ENCODE measurements at regions not wholly inside any gene's neighbourhood (a gene's known extent, or its start where the extent isn't known, plus 50 kb on each side); places are given as distances from the start of the nearest gene placed in this dataset.

DNA sequence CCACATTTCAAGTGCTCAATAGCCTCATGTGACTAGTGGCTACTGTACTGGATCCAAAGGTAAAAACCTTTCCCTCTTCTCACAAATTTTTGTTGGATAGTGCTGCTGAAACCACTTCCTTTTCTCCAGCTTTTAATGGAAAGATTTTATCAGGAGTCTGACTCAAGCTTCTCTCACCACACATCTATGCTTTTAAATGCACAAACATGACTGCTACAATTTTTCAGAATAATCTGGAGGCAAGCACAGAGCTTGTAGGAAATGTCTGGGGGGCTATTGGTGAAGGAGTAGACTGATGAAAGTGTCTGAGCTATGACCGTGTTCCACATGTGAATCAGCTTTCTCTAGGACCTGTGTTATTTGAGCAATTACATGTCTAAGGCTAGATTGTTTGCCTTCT lies 101.1 kb upstream of the FAT3 start:
- Histone ChIP-seq H3K4me1 (ENCODE audit: insufficient read depth, low read length, poor library complexity, severe bottlenecking) (no peaks in the 10 kb centered on the region), H3K9me3 (ENCODE audit: low read depth, low read length, poor library complexity, severe bottlenecking) (no peaks in the 10 kb centered on the region), H3K36me3 (ENCODE audit: insufficient read depth, low read length, poor library complexity, severe bottlenecking) (no peaks in the 10 kb centered on the region), H3K27me3 (replicated peaks; ENCODE audit: insufficient read depth, low read depth, low read length, poor library complexity) (no peaks in the 10 kb centered on the region), H3K27ac (ENCODE audit: low read depth, low read length, poor library complexity, severe bottlenecking) (no peak overlapping the region), H3K4me3 (ENCODE audit: low read depth, low read length, poor library complexity, severe bottlenecking) (no peak overlapping the region)
- POLR2A ChIA-PET (ENCODE audit: low non-redundant PET): no interaction called here
- DNase-seq (ENCODE audit: low spot score): no peak
- TF ChIP-seq EZH2 (IDR thresholded peaks at IDR 0.05; ENCODE audit: borderline replicate concordance, low read depth, low read length, poor library complexity, severe bottlenecking): no peak
- TF ChIP-seq, protein P1, sequence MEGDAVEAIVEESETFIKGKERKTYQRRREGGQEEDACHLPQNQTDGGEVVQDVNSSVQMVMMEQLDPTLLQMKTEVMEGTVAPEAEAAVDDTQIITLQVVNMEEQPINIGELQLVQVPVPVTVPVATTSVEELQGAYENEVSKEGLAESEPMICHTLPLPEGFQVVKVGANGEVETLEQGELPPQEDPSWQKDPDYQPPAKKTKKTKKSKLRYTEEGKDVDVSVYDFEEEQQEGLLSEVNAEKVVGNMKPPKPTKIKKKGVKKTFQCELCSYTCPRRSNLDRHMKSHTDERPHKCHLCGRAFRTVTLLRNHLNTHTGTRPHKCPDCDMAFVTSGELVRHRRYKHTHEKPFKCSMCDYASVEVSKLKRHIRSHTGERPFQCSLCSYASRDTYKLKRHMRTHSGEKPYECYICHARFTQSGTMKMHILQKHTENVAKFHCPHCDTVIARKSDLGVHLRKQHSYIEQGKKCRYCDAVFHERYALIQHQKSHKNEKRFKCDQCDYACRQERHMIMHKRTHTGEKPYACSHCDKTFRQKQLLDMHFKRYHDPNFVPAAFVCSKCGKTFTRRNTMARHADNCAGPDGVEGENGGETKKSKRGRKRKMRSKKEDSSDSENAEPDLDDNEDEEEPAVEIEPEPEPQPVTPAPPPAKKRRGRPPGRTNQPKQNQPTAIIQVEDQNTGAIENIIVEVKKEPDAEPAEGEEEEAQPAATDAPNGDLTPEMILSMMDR (conservative IDR thresholded peaks at IDR 0.05; ENCODE audit: low read depth, low read length): no peak
- CTCF ChIA-PET: no interaction called here
- intact Hi-C loops (cut with micrococcal nuclease; ENCODE audit: unreplicated experiment): no loop called here
- BruUV-seq (replicated peaks): no TSS peak

DNA sequence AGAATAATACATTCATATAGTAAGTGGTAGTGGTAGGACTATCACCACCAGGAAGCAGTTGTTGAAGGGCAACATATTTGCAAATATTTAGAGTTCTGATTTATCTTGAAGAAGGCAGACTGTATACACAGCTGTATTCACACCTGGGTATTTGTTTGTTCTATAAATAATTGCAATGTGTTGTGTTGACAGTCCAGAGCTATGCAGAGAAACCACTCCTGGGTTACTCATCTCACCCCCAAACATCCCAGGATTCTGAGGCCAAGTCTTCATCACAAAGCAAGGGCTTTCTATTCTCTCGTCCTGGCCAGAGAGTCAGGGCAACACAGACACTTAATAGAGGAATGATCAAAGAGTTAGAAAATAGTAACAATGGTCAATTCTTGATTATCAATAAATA lies 102.1 kb upstream of the FAT3 start:
- intact Hi-C loops (cut with micrococcal nuclease; ENCODE audit: unreplicated experiment): no loop called here
- no TSS peak for BruUV-seq (replicated peaks)
- Histone ChIP-seq H3K36me3 (ENCODE audit: insufficient read depth, low read length, poor library complexity, severe bottlenecking) (no peaks in the 10 kb centered on the region), H3K9me3 (ENCODE audit: low read depth, low read length, poor library complexity, severe bottlenecking) (no peaks in the 10 kb centered on the region), H3K27me3 (replicated peaks; ENCODE audit: insufficient read depth, low read depth, low read length, poor library complexity) (no peaks in the 10 kb centered on the region), H3K27ac (ENCODE audit: low read depth, low read length, poor library complexity, severe bottlenecking) (no peak overlapping the region), H3K4me3 (ENCODE audit: low read depth, low read length, poor library complexity, severe bottlenecking) (no peak overlapping the region), H3K4me1 (ENCODE audit: insufficient read depth, low read length, poor library complexity, severe bottlenecking) (no peaks in the 10 kb centered on the region)
- no peak for DNase-seq (ENCODE audit: low spot score)
- TF ChIP-seq EZH2 (IDR thresholded peaks at IDR 0.05; ENCODE audit: borderline replicate concordance, low read depth, low read length, poor library complexity, severe bottlenecking): no peak
- TF ChIP-seq, protein P1 (conservative IDR thresholded peaks at IDR 0.05; ENCODE audit: low read depth, low read length): no peak
- POLR2A ChIA-PET (ENCODE audit: low non-redundant PET): interaction anchor here (0.6 kb wide), 1 partner anchor 17 kb away, joined by 4 read pairs; no protein-coding TSS in a partner anchor
- CTCF ChIA-PET: no interaction called here

DNA sequence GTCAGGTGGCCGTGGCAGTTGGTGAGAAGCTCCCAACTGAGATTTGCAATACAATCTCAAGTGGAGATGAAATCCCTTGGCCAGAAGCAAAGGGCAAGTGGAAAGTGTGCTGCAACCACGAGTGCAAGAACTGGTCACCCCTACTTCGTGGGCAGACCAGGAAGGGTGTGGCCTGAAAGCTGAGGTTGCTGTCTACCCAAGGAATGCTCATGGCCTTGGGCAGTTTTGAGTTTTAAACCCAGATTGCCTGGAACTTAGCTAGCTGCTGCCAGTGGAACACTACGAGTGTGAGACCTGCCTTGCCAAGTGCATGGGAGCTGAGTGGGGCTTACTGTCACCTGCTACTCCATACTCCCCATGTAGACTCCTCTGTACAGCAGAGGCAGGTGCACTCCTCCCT lies 113.3 kb upstream of the FAT3 start:
- Histone ChIP-seq H3K4me1 (ENCODE audit: insufficient read depth, low read length, poor library complexity, severe bottlenecking) (no peaks in the 10 kb centered on the region), H3K36me3 (ENCODE audit: insufficient read depth, low read length, poor library complexity, severe bottlenecking) (no peaks in the 10 kb centered on the region), H3K27me3 (replicated peaks; ENCODE audit: insufficient read depth, low read depth, low read length, poor library complexity) (no peaks in the 10 kb centered on the region), H3K27ac (ENCODE audit: low read depth, low read length, poor library complexity, severe bottlenecking) (no peak overlapping the region), H3K4me3 (ENCODE audit: low read depth, low read length, poor library complexity, severe bottlenecking) (no peak overlapping the region), H3K9me3 (ENCODE audit: low read depth, low read length, poor library complexity, severe bottlenecking) (peaks cover 10% of the 10 kb centered on the region)
- no TSS peak for BruUV-seq (replicated peaks)
- intact Hi-C loops (cut with micrococcal nuclease; ENCODE audit: unreplicated experiment): no loop called here
- POLR2A ChIA-PET (ENCODE audit: low non-redundant PET): no interaction called here
- CTCF ChIA-PET: no interaction called here
- no peak for TF ChIP-seq EZH2 (IDR thresholded peaks at IDR 0.05; ENCODE audit: borderline replicate concordance, low read depth, low read length, poor library complexity, severe bottlenecking)
- TF ChIP-seq, protein P1 (conservative IDR thresholded peaks at IDR 0.05; ENCODE audit: low read depth, low read length): no peak
- no peak for DNase-seq (ENCODE audit: low spot score)
